HG03378 (cell line): ENCODE measurements at regions not wholly inside any gene's neighbourhood (a gene's known extent, or its start where the extent isn't known, plus 50 kb on each side); places are given as distances from the start of the nearest gene placed in this dataset.

Experiments
- ATAC-seq: cut with Tn5 transposase; IDR thresholded peaks from one replicate; pipeline ENCODE4 v1.9.1; 2021; ENCODE audit warnings: mild to moderate bottlenecking, moderate library complexity; ENCODE audit not compliant: unreplicated experiment

DNA sequence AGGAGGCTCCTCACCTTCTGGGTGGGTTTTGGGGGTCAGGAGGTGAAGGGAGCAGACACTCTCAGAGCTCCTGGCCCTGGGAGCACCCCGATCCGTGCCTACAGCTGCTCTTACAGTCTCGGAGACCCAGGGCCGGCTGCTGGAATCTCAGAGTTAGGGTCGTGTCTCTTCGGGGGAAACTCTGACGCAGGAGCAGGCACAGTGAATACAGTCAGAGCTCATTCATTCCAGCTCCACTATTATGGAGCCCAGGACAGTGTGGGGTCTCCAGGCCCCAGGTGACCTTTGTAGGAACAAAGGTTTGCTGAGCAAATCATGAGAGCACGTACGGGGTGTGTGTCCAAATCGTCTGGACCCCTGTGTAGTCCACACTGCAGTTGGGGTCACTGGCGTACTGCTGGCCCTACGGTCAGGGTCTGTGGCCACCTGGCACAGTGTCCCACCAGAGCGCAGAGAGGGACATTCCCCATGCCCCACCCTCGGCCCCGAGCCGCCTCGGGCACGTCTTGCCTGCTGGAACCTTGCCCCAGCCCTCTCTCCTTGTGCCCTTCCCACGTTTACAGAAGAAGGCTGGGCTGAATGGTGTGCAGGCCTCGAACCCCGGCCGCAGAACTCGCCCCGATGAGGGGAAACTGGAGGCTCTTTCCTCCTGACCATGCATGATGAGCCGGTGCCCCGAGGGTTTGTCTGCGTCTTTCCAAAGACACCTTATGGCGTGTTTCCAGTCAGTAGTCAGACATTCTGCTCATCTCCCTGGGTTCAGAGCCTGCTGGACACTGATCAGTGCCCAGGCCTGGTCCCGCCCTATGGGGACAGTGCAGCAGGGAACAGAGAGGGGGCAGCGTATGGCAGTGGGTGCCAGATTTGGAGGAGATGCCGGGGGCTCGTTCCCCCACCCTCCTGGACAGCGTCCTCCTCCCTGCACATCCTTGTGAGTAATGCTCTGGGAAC lies 1166.6 kb downstream of the BRD1 start:
- ATAC-seq, result no peak

DNA sequence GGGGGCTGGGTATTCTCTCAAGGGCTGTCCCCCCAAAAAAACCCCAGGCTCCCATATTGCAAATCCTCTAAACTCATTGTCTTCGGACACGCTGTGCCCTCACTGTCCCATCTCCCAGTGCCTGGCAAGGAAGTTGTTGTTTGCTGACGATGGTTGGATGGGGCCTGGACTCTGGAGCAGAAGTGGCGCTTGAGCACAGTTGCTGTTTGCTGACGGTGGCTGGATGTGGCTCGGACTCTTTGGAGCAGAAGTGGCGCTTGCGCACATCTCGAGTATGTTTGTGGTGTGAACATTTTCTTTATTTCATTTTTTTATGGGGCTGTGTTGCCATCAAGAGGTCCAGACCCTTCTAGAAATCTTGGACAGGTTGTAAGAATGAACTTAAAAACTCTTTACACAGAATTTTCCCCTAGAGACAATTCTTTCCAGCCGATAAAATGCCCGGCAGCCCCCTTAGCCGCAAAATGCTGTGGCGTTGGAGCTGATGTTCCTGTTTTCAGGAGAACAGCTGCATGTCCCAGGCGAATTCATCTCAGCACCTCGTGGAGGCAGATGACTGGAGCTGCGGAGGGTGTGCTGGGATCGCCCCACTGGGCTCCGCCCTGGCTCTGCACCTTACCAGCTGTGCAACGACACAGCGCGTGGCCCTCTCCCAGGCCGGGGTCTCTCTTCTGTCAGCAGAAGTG lies 1167.4 kb downstream of the BRD1 start:
- ATAC-seq, result no peak

DNA sequence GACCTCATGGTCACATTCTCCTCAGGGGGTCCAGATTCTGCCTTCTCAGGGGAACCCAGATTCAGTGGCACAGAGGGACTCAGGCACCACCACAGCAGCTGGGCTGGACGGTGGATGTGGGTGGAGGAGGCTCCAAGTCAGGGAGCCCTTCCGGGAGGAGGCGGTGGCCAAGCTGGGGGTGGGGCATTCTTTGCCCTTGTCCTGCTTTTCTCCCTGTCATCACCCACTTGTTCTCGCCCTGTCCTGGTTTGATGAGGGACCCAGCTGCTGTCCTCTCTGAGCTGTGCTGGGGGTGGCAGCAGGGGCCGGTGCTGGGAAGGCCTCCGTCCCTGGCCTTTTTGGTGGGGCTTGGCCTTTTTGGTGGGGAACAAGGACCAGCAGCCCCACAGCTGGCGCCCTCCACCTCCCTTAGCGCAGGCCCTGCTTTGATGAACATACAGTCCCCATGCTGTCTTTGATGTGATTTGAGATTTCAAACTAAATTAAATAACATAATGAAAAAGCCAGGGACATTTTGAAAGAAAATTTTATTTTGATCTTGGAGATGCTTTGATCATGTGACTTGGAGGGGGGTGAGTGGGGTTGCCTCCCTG lies 1168.2 kb downstream of the BRD1 start:
- ATAC-seq, result no peak

DNA sequence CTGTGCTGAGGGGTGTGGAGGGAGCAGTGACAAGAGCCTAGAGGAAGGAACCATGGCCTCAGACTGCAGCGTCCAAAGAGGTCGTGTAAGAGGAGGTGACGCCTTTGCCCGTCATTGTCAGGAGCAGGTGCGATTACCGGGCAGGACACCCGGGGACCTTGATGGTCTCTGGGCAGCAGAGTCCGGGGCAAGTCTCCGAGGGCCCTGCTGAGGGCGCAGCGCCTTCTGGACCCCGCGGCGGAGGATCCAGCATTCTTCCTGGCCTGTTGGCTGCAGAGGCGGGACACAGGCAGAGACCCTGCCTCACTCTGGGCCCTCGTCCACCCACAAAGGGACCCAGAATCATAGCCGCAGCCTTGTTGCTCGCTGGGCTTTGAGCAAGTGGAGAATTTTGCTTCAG lies 1168.8 kb downstream of the BRD1 start:
- ATAC-seq, result no peak

DNA sequence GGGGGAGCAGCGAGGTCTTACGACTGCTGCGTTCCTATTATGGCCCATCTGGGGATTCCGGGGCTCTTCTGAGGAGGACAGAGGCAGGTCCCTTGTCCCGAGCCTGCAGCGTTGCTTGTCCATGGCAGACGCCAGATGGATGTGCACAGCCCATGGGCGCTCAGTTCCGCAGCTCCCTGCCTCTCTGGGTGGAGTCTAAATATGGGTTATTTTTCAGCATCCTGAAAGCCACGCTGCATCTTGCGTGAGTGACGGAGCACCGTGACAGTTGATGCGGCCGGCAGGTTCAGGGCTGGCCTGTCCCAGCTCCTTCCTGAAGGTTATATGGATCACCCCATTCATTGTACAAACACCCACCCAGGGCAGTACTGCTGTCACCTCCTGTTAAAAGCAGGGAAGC lies 1169.4 kb downstream of the BRD1 start:
- ATAC-seq, result no peak

DNA sequence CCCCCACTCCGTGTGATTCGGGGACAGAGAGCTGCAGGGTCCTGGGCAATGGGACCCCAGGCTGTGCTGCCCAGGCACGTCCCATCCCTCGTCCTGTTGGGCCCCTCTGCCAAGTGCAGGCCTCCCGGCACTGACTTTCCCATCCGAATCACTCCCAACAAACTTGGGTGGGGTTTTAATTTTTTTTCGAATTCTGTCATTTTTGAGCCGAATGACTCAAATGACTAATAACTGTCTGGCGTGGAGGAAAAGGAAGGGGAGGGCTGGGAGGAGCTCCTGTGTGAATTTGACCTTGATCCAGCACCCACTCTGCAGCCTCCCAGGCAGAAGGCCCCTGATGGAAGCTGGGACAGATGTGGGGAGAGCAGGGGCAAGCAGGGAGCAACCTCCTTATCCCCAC lies 1173.2 kb downstream of the BRD1 start:
- ATAC-seq, result no peak

DNA sequence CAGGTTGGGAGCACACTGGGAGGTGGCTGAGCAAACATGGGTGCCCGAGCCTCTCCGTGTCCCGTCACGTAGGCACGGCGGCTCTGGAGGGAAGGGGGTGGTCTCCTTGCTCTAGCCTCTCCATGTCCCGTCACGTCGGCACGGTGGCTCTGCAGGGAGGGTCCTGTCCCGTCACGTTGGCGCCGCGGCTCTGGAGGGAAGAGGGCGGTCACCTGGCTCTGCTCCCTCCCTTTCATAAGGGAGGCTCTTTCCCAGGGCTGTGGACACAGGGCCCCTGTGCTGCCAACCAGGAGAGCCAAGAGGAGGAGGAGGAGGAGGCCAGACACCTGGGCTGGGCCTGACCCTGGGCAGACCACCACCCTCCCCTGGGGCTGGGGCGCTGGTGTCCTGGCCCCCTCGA lies 1173.7 kb downstream of the BRD1 start:
- ATAC-seq, result no peak

DNA sequence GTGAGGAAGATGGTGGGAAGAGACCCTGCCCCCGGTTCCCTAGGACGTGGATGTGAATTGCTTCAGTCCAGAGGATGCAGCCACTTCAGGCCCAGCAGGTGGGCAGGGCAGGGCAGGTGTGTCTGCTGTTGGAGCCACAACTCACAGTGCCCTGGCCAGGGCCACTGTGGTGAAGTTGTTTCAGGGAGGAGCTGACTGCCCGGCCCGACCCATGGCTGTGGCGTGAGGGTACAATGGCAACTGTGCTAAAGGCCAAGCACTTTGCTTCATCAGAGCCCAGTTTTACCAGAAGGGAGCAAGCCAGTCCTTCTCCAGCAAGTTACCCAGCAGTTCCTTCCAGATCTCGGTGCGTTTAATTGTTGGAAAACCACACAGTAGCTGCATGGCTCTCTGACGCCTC lies 1174.4 kb downstream of the BRD1 start:
- no peak for ATAC-seq

DNA sequence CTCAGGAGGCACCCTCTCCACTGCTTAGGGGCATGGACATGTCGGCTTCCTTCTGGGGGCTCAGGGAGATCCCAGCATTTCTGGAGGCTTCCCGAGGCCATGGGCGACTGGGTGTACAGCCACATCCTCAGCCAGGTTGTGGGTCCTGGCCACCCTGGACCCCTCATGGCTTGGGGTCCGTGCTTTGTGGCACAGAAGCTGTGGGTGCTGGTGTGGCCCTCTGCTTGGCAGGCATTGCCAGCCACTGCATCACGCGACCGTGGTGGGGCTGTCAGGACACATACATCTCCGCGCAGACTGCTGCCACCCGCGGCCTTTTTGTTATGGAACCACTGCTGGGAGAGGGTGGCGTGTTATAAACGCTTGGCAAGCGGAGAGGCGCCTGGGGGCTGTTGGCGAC lies 1174.9 kb downstream of the BRD1 start:
- no peak for ATAC-seq

DNA sequence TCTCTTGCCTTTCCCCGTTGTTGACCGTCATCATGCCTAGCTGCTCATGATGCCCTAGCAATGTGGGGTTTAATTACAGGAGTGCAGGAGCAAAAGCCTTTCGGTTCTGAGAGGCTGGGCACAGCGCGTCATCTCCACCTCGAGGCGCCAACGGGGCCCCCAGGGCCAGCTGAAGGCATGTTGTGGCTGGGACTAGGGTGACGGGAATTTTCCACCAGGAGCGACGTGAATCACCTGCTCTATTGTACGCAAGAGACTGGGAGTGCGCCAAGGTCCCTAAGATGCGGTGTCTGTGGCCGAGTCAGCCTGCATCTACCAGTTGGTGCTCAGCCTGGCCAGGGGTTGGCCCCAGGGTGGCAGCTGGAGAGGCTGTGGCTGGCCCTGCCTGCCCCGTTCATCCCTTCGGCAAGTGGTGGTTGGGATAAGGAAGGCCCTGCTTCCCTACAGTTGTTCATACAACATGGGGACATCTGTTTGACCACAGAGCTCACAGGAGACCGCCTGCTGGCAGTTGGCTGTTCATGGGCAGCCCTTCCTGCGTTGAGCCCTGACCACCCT lies 1175.6 kb downstream of the BRD1 start:
- ATAC-seq, result no peak

DNA sequence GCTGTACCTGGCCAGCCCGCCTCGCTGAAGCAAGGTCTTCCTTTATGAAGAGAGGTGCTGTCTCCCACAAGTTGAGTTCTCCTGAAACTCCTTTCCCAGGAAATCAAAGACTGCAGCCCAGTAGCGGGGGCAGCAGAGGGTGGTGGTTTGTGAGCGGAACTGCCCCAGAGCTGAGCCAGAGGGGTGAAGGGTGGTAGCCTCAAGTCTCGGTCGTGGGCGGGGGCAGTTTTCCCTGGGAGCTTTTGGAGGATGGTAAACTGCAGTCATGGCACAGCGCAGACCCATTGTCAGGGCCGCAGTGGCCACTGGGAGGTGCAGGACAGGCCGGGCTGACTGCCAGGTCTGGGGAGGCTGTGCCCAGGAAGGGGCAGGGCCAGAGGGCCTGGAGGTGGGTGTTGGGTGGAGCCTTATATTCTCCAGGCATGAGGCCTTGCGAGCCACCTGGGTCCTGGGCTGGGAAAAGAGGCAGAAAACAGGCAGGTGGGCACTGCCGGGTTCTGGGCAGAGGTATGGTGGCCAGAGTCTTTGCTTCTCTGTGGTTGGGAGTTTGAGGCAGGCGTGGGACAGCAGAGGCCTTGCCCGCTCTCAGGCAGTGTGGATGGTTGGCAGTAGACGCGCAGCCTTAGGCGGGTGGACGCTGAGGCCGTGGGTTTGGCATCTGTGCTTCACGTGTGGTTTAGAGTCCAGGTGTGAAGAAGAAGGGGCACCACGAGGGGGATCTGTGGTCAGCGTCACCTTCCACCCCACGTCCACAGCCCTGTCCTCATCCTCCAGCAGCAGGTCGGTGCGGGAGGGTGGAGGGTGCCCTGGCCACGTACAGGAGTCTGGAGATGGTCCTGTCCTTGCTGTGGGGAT lies 1176.4 kb downstream of the BRD1 start:
- ATAC-seq, result no peak

DNA sequence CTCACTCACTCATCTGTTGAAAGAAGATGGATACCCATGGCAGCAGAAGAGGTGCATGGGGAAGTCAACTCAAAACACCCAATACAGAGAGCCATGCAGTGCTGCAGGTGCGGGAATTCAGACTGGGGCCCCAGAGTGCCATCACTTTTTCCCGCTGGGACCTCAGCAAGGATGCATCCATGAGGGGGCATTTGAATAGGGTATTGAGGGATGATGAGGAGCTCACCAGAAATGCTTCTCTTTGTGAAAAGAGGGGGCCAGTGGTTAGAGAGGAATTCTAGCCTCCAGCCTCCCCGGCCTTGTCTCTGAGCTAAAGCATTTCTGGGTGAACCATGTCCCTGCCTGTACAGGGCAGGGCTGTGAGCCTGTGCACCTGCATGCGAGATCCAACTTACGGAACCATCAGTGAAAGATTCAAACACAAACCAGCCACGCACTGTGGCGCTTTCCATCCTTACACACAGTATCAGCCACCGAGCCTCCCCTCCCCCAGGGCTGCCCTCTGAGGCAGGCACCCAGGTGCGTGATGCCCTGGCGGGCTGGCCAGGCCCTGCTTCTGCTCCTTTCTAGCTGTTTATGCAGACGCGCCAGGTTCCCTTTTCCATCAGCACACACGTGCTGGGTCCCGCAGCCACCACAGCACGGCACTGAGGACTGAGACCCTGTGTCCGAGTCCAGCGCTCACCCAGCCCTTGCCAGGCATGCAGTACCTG lies 1177.2 kb downstream of the BRD1 start:
- ATAC-seq, result no peak

DNA sequence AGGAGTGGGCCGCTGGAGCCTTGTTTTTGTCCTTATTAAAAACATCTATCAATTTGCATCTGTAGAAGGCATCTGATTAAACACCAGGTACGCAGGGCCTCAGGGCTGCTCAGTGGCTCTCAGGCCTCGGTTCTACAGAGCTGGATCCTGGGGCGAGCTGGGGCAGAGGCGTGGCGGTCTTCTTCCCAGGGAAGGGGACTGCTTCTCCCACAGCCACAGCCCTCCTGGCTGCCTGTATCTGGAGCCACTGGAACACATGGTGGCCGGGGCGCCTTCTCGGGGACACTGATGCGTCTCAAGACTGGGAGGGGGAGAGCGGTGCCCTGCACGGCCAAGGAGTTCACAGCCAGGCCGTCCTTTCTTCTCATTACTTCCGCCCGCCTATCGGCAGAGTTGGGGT lies 1178.2 kb downstream of the BRD1 start:
- ATAC-seq, result no peak

DNA sequence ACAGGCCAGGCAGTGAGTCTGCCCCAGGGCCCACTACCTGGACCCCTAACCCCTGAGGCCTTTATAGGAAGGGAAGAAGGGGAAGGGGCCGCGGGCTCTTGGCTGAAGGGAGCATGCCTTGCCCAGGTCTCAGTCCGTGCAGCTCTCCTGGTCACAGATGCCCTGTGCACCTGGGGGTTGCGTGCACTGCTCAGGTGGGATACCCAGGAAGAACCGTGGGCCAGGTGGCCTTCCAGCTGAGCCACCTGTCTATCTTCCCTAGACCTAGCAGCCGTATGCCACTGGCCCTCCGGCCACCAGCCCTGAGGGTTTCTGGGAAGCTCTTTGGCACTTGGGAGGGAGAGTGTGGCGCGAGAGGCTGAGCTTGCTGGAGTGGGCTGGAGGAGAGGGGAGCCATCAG lies 1178.6 kb downstream of the BRD1 start:
- no peak for ATAC-seq

DNA sequence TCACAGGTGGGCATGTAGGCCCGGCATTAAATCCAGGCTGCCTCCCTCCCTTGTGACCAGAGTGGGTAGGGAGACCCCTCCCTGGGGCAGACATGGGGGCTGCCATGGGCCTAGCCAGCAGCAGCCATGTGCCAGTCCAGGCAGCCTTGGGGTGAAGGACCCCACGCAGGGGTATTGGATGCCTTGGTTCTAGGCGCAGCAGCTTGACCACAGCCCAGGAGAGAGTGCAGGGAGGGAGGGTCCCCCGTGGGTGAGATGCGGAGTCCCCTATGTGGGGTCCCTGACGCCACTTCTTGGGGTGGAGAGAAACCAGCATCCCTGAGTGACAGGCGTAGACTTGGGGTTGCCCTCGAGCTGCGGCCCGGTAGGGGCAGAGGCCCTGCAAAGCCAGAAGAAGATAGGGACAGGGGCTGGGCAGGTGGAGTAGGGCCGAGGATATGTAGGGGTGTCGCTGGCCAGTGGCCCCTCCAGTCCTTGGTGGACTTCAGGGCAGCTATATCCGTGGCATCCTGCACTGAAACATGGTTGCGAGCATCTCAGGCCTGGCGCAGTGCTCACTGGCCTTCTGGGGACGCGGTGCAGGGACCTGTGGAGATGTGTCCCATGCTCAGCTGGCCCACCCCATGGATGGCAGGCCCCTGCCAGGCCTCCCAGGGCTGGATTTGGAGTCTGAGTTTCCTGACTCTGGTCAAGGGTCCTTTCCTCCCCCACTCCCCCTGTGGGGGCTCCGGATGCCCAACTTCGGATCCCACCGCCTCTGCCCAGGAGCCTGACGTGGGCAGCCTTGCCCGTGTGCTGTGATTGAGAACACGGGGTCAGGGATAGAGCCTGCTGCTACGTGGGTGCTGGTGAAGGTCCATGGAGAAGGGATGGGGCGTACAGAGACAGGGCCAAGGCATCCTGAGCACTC lies 1179.8 kb downstream of the BRD1 start:
- no peak for ATAC-seq

DNA sequence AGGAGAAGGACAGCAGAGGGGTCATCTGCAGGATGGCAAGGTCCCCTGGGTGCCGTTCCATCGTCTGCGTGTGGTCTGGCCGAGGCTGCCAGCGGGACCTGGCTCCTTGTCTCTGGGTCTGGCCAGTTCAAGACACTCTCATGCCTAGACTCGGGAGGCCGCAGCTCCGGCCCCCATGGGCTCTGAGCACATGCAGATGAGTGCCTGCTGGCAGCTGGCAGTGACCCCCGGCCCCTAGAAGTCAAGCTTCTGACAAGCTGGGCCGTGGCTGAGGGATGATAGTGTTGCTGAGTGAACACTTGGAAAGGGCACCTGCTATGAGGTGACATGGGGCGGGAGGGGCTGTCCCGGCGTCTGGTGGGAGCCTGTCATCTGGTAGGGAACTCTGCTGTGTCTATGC lies 1180.6 kb downstream of the BRD1 start:
- no peak for ATAC-seq

DNA sequence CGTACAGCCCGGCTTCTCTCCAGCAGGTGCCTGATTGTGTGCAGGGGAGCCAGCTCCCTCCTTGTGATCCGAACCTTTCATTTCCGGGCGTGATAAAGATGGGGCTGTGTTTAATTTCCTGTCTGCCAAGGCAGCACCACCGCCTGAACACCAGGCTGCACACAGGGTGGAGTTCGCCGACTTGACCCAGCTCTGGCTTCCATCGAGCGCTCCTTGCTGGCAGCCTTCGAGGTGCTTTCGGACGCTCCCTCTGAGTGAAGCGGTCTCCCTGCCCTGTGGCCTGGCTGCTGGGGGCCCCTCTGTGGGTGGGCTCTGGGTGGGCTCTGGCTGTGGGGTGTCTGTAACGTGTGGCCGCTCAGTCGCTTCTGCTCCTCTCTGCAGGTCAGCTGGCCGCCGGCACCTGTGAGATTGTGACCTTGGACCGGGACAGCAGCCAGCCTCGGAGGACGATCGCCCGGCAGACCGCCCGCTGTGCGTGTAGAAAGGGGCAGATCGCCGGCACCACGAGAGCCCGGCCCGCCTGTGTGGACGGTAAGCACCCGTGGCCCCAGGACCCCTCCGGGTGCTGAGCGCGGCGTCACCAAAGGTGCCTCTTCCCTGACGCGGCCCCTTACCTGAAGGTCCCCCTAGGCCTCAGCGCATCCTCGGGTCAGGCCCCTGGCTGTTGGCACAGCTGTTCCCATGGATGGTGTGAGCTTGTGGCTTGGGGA lies 1181.3 kb downstream of the BRD1 start:
- ATAC-seq, result no peak

DNA sequence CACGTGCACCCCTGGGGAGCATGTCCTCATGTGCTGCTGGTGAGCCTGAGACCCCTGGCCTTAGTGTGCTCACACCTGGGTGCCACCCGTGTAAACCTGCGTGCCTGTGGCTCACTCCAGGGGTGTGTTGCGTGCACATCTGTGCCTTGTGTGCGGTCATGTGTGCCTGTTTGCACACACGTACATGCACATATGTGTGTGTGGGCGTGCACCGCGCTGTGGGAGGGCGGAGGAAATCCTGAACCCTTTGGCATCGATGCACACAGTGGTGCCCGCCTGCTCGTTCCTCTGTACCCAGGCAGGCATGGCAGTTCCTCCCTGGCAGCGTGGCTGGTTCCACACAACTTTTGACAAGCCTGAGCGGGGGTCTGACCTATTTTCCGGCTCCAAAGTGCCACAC lies 1181.9 kb downstream of the BRD1 start:
- no peak for ATAC-seq
